ENCODE measurements at regions not wholly inside any gene's neighbourhood (a gene's known extent, or its start where the extent isn't known, plus 50 kb on each side); places are given as distances from the start of the nearest gene placed in this dataset.

- Histone ChIP-seq H3K4me3 (ENCODE audit: low read depth in 1 of 2, low read length in 1 of 2) (no peak overlapping the region), H3K36me3 (no peaks in the 10 kb centered on the region), H3K4me1 (ENCODE audit: control insufficient read depth in 1 of 2, insufficient read depth in 1 of 2, low read depth in 1 of 2, low read length in 1 of 2) (peaks cover 0 to 9% of the 10 kb centered on the region in 2 experiments), H3K27me3 (peaks cover 41% of the 10 kb centered on the region), H3K27ac (no peak overlapping the region), H3K9me3 (no peaks in the 10 kb centered on the region)
- TF ChIP-seq CTCF (IDR thresholded peaks at IDR 0.05) = no peak
These were observed 413.5 kb upstream of the HS6ST1 start for GRCh38 chr2:128731994-128732650.

GRCh38 chr2:128732976-128733431, 414.3 kb upstream of the HS6ST1 start:
- H3K27me3 ChIP-seq = peaks cover 44% of the 10 kb centered on the region
- H3K4me3 ChIP-seq (ENCODE audit: low read depth in 1 of 2, low read length in 1 of 2) = no peak overlapping the region
- H3K9me3 ChIP-seq = no peaks in the 10 kb centered on the region
- H3K27ac ChIP-seq = no peak overlapping the region
- TF ChIP-seq CTCF (IDR thresholded peaks at IDR 0.05) = no peak
- peaks cover 0 to 9% of the 10 kb centered on the region in 2 experiments for H3K4me1 ChIP-seq (ENCODE audit: control insufficient read depth in 1 of 2, insufficient read depth in 1 of 2, low read depth in 1 of 2, low read length in 1 of 2)
- no peaks in the 10 kb centered on the region for H3K36me3 ChIP-seq

GRCh38 chr2:128733450-128733849, 414.8 kb upstream of the HS6ST1 start:
- no peak overlapping the region for H3K27ac ChIP-seq
- peaks cover 0 to 9% of the 10 kb centered on the region in 2 experiments for H3K4me1 ChIP-seq (ENCODE audit: control insufficient read depth in 1 of 2, insufficient read depth in 1 of 2, low read depth in 1 of 2, low read length in 1 of 2)
- H3K36me3 ChIP-seq = no peaks in the 10 kb centered on the region
- H3K9me3 ChIP-seq = no peaks in the 10 kb centered on the region
- H3K4me3 ChIP-seq (ENCODE audit: low read depth in 1 of 2, low read length in 1 of 2) = no peak overlapping the region
- H3K27me3 ChIP-seq = peaks cover 44% of the 10 kb centered on the region
- no peak for TF ChIP-seq CTCF (IDR thresholded peaks at IDR 0.05)

- Histone ChIP-seq H3K27me3 (peaks cover 44% of the 10 kb centered on the region), H3K4me1 (ENCODE audit: control insufficient read depth in 1 of 2, insufficient read depth in 1 of 2, low read depth in 1 of 2, low read length in 1 of 2) (peaks cover 0 to 9% of the 10 kb centered on the region in 2 experiments)
These were observed 416.0 kb upstream of the HS6ST1 start for GRCh38 chr2:128734521-128735295.

More at GRCh38 chr2:128734521-128735295, 416.0 kb upstream of the HS6ST1 start:
- H3K9me3 ChIP-seq = no peaks in the 10 kb centered on the region
- no peak for TF ChIP-seq CTCF (IDR thresholded peaks at IDR 0.05)
- no peak overlapping the region for H3K4me3 ChIP-seq (ENCODE audit: low read depth in 1 of 2, low read length in 1 of 2)
- no peaks in the 10 kb centered on the region for H3K36me3 ChIP-seq
- H3K27ac ChIP-seq = no peak overlapping the region
